ENCODE measurements at regions not wholly inside any gene's neighbourhood (a gene's known extent, or its start where the extent isn't known, plus 50 kb on each side); places are given as distances from the start of the nearest gene placed in this dataset.

GRCh38 chr21:25383545-25383944 is 223.7 kb downstream of the MRPL39 start:
- DNase-seq (ENCODE audit: low read depth in 2 of 2), result no peak

- no peak for DNase-seq (ENCODE audit: low read depth in 2 of 2)
Observed at GRCh38 chr21:25381936-25382452, 225.3 kb downstream of the MRPL39 start.

GRCh38 chr21:25375675-25376074 is 231.6 kb downstream of the MRPL39 start:
- DNase-seq (ENCODE audit: low read depth in 2 of 2), result no peak

- no peak for DNase-seq (ENCODE audit: low read depth in 2 of 2)
Observed at GRCh38 chr21:25373126-25374082, 233.9 kb downstream of the MRPL39 start.

GRCh38 chr21:25371841-25372425 is 235.3 kb downstream of the MRPL39 start:
- DNase-seq (ENCODE audit: low read depth in 2 of 2), result no peak

GRCh38 chr21:25370311-25370744 is 237.0 kb downstream of the MRPL39 start:
- no peak for DNase-seq (ENCODE audit: low read depth in 2 of 2)

- no peak for DNase-seq (ENCODE audit: low read depth in 2 of 2)
Observed at GRCh38 chr21:25369524-25370300, 237.6 kb downstream of the MRPL39 start.

GRCh38 chr21:25368531-25368930 is 238.8 kb downstream of the MRPL39 start:
- DNase-seq (ENCODE audit: low read depth in 2 of 2), result no peak

- no peak for DNase-seq (ENCODE audit: low read depth in 2 of 2)
Observed at GRCh38 chr21:25366116-25366515, 241.2 kb downstream of the MRPL39 start.

GRCh38 chr21:25362375-25363267 is 244.7 kb downstream of the MRPL39 start:
- no peak for DNase-seq (ENCODE audit: low read depth in 2 of 2)

- no peak for DNase-seq (ENCODE audit: low read depth in 2 of 2)
Observed at GRCh38 chr21:25361765-25362164, 245.5 kb downstream of the MRPL39 start.

GRCh38 chr21:25361097-25361496 is 246.2 kb downstream of the MRPL39 start:
- DNase-seq (ENCODE audit: low read depth in 2 of 2), result no peak

- DNase-seq (ENCODE audit: low read depth in 2 of 2), result no peak
Observed at GRCh38 chr21:25360593-25360992, 246.7 kb downstream of the MRPL39 start.

GRCh38 chr21:25359724-25360123 is 247.6 kb downstream of the MRPL39 start:
- DNase-seq (ENCODE audit: low read depth in 2 of 2), result no peak

- DNase-seq (ENCODE audit: low read depth in 2 of 2), result no peak
Observed at GRCh38 chr21:25350056-25350455, 257.2 kb downstream of the MRPL39 start.

- DNase-seq (ENCODE audit: low read depth in 2 of 2), result no peak
Observed at GRCh38 chr21:25343774-25344545, 263.3 kb downstream of the MRPL39 start.

- no peak for DNase-seq (ENCODE audit: low read depth in 2 of 2)
Observed at GRCh38 chr21:25342816-25343215, 264.5 kb downstream of the MRPL39 start.

GRCh38 chr21:25341981-25342380 is 265.3 kb downstream of the MRPL39 start:
- no peak for DNase-seq (ENCODE audit: low read depth in 2 of 2)

- no peak for DNase-seq (ENCODE audit: low read depth in 2 of 2)
Observed at GRCh38 chr21:25338415-25338814, 268.9 kb downstream of the MRPL39 start.
